ENCODE measurements at regions not wholly inside any gene's neighbourhood (a gene's known extent, or its start where the extent isn't known, plus 50 kb on each side); places are given as distances from the start of the nearest gene placed in this dataset.

- Histone ChIP-seq H3K36me3 (ENCODE audit: insufficient read depth, low read length) (no peaks in the 10 kb centered on the region), H4K20me1 (ENCODE audit: insufficient read depth) (no peaks in the 10 kb centered on the region), H3K27me3 (ENCODE audit: insufficient read depth, low read depth, low read length) (no peaks in the 10 kb centered on the region), H3K79me2 (replicated peaks; ENCODE audit: insufficient read depth, low read length) (no peaks in the 10 kb centered on the region), H3K27ac (ENCODE audit: low read length) (no peak overlapping the region), H3K4me3 (ENCODE audit: low read length) (no peak overlapping the region), H3K4me2 (ENCODE audit: low read length) (no peak overlapping the region), H3K9me2 (ENCODE audit: insufficient read depth, low read length) (no peaks in the 10 kb centered on the region), H3K9ac (ENCODE audit: low read length) (no peak overlapping the region), H3F3A (ENCODE audit: insufficient read depth, low read length, poor library complexity, severe bottlenecking) (peaks cover 4% of the 10 kb centered on the region), H3K9me3 (ENCODE audit: low read length) (no peaks in the 10 kb centered on the region), H2AFZ (ENCODE audit: low read depth, low read length) (no peak overlapping the region)
- TF ChIP-seq RAD21 (conservative IDR thresholded peaks at IDR 0.05) (no peak), MXI1 (conservative IDR thresholded peaks at IDR 0.05; ENCODE audit: poor library complexity, severe bottlenecking) (no peak)
These were observed 527.3 kb upstream of the SEMA3D start for GRCh38 chr7:85714043-85714578.

GRCh38 chr7:85713171-85713570, 526.3 kb upstream of the SEMA3D start:
- Histone ChIP-seq H3K4me3 (ENCODE audit: low read length) (no peak overlapping the region), H3K79me2 (replicated peaks; ENCODE audit: insufficient read depth, low read length) (no peaks in the 10 kb centered on the region), H3F3A (ENCODE audit: insufficient read depth, low read length, poor library complexity, severe bottlenecking) (peaks cover 4% of the 10 kb centered on the region), H2AFZ (ENCODE audit: low read depth, low read length) (no peak overlapping the region), H4K20me1 (ENCODE audit: insufficient read depth) (no peaks in the 10 kb centered on the region), H3K9me2 (ENCODE audit: insufficient read depth, low read length) (no peaks in the 10 kb centered on the region), H3K36me3 (ENCODE audit: insufficient read depth, low read length) (no peaks in the 10 kb centered on the region), H3K9me3 (ENCODE audit: low read length) (no peaks in the 10 kb centered on the region), H3K27ac (ENCODE audit: low read length) (no peak overlapping the region), H3K27me3 (ENCODE audit: insufficient read depth, low read depth, low read length) (no peaks in the 10 kb centered on the region), H3K9ac (ENCODE audit: low read length) (no peak overlapping the region), H3K4me2 (ENCODE audit: low read length) (no peak overlapping the region)
- TF ChIP-seq RAD21 (conservative IDR thresholded peaks at IDR 0.05) = no peak
- TF ChIP-seq CTCF (IDR thresholded peaks at IDR 0.05; ENCODE audit: poor library complexity, severe bottlenecking) = no peak
- TF ChIP-seq EZH2 (IDR thresholded peaks at IDR 0.05; ENCODE audit: borderline replicate concordance, insufficient read depth, low read length, poor library complexity, severe bottlenecking) = no peak
- no peak for TF ChIP-seq MXI1 (conservative IDR thresholded peaks at IDR 0.05; ENCODE audit: poor library complexity, severe bottlenecking)
- TF ChIP-seq EP300 (conservative IDR thresholded peaks at IDR 0.05; ENCODE audit: poor library complexity, severe bottlenecking) = no peak
- TF ChIP-seq POLR2AphosphoS5 (IDR thresholded peaks at IDR 0.05) = no peak
- TF ChIP-seq REST (IDR thresholded peaks at IDR 0.05; ENCODE audit: borderline replicate concordance) = no peak
- no peak for TF ChIP-seq SMC3 (conservative IDR thresholded peaks at IDR 0.05; ENCODE audit: poor library complexity)
- no peak for TF ChIP-seq TAF1 (IDR thresholded peaks at IDR 0.05; ENCODE audit: low read depth)

- Histone ChIP-seq H3K9ac (ENCODE audit: low read length) (no peak overlapping the region), H2AFZ (ENCODE audit: low read depth, low read length) (no peak overlapping the region), H3K9me3 (ENCODE audit: low read length) (no peaks in the 10 kb centered on the region), H3K4me3 (ENCODE audit: low read length) (no peak overlapping the region), H3K4me2 (ENCODE audit: low read length) (no peak overlapping the region), H3K9me2 (ENCODE audit: insufficient read depth, low read length) (no peaks in the 10 kb centered on the region), H3K36me3 (ENCODE audit: insufficient read depth, low read length) (no peaks in the 10 kb centered on the region), H3K79me2 (replicated peaks; ENCODE audit: insufficient read depth, low read length) (no peaks in the 10 kb centered on the region), H4K20me1 (ENCODE audit: insufficient read depth) (no peaks in the 10 kb centered on the region), H3F3A (ENCODE audit: insufficient read depth, low read length, poor library complexity, severe bottlenecking) (peaks cover 4% of the 10 kb centered on the region), H3K27ac (ENCODE audit: low read length) (no peak overlapping the region), H3K27me3 (ENCODE audit: insufficient read depth, low read depth, low read length) (no peaks in the 10 kb centered on the region)
- TF ChIP-seq TAF1 (IDR thresholded peaks at IDR 0.05; ENCODE audit: low read depth) (no peak), POLR2AphosphoS5 (IDR thresholded peaks at IDR 0.05) (no peak), MXI1 (conservative IDR thresholded peaks at IDR 0.05; ENCODE audit: poor library complexity, severe bottlenecking) (no peak), RAD21 (conservative IDR thresholded peaks at IDR 0.05) (no peak), REST (IDR thresholded peaks at IDR 0.05; ENCODE audit: borderline replicate concordance) (no peak), EZH2 (IDR thresholded peaks at IDR 0.05; ENCODE audit: borderline replicate concordance, insufficient read depth, low read length, poor library complexity, severe bottlenecking) (no peak), EP300 (conservative IDR thresholded peaks at IDR 0.05; ENCODE audit: poor library complexity, severe bottlenecking) (no peak), CTCF (IDR thresholded peaks at IDR 0.05; ENCODE audit: poor library complexity, severe bottlenecking) (no peak), SMC3 (conservative IDR thresholded peaks at IDR 0.05; ENCODE audit: poor library complexity) (no peak)
These were observed 525.0 kb upstream of the SEMA3D start for GRCh38 chr7:85711894-85712293.
